ENCODE measurements at regions not wholly inside any gene's neighbourhood (a gene's known extent, or its start where the extent isn't known, plus 50 kb on each side); places are given as distances from the start of the nearest gene placed in this dataset.

DNA sequence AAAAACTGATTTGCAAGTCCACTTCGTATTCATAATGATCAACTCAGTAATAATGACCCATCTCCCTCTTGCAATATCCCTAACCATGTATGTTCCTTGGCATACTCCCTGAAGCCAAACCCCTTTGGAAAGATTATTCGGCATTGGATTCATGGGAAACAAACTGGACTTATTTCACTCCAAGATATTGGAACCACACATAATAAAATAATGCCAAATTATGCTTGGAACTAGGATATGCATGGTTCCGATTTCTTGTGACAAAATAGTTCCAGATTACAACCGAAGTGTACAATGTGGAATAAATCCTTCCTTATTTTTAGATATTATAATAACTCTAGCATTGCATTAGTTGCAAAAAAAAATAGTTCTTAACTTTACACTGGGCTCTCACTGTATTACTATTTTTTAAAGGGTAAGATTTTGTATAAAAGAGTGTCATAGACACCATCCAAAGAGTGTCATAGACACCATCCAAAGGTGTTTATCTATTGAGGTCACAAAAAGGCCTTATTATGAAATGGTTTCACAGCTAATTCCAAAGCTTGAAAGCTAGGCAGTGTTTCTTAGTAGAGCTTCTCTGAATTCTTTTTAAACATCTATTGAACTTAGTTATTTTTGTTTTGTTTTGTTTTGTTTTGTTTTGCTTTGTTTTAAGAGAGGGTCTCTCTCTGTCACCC, 410.9 kb upstream of the JARID2 start:
- DNase-seq (ENCODE audit: low read depth in 2 of 2): no peak

DNA sequence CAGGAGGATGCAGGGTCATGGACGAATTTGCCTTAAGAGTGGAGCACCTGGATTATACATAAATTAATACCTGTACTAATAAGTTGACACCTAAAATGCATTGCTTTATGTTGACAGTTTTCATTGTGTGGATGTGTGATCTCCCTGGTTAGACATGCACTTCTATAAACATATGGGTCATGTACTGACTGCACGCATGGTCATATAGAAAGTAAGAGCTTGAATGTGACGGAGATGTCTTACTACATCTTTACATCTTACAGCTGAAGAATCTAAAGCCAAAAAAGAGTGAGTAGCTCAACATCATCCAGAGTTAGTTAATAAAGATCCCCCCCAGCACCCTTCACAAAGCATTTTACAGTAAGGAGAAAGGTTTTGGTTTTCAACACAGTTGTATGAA, 408.4 kb upstream of the JARID2 start:
- no peak for DNase-seq (ENCODE audit: low read depth in 2 of 2)

DNA sequence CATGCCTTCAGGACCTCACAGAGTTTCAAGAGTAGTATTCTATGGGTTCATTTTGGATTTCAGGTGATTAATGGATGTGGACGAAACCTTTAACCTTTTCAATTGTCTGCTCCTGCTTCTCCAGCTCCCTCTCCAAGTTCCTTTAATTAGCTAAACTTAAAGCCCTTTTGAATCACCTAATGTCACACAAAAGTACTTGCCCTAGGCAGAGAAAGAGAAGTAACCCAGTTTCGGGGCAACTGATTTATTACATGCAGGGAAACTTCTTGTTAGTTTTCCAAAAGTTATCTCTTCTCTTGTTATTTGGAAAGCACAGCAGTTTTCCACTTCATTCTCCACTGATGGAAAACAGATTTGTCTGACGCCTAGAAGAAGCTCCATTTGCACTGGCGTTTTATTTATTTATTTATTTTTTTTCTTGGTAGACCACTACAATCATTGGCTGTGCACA, 407.7 kb upstream of the JARID2 start:
- DNase-seq (ENCODE audit: low read depth in 2 of 2): no peak

- DNase-seq (ENCODE audit: low read depth in 2 of 2): no peak
Observed at GRCh38 chr6:14841901-14842421, 403.9 kb upstream of the JARID2 start.

GRCh38 chr6:14844411-14844810, 401.5 kb upstream of the JARID2 start:
- DNase-seq (ENCODE audit: low read depth in 2 of 2): no peak

GRCh38 chr6:14848019-14848418, 397.9 kb upstream of the JARID2 start:
- no peak for DNase-seq (ENCODE audit: low read depth in 2 of 2)

GRCh38 chr6:14849185-14849584, 396.7 kb upstream of the JARID2 start:
- DNase-seq (ENCODE audit: low read depth in 2 of 2): no peak

- no peak for DNase-seq (ENCODE audit: low read depth in 2 of 2)
Observed at GRCh38 chr6:14851281-14851680, 394.6 kb upstream of the JARID2 start.

GRCh38 chr6:14852375-14852774, 393.5 kb upstream of the JARID2 start:
- no peak for DNase-seq (ENCODE audit: low read depth in 2 of 2)

DNA sequence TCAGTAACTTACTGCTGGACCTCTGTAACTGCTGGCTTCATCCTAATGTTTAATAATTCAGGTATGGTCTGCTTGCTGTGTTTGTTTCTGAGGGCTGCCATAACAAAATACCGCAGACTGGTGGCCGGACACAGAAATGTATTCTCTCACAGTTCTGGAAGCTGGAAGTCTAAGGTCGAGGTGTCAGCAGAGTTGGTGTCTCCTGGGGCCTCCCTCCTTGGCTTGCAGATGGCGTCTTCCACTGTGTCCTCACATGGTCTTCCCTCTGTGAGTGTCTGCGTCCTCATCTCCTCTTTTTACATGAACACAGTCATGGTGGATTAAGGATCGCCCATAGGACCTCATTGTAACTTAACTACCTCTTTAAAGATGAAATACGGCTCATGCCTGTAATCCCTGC, 389.7 kb upstream of the JARID2 start:
- DNase-seq (ENCODE audit: low read depth in 2 of 2): no peak

GRCh38 chr6:14857001-14857400, 388.9 kb upstream of the JARID2 start:
- DNase-seq (ENCODE audit: low read depth in 2 of 2): no peak

DNA sequence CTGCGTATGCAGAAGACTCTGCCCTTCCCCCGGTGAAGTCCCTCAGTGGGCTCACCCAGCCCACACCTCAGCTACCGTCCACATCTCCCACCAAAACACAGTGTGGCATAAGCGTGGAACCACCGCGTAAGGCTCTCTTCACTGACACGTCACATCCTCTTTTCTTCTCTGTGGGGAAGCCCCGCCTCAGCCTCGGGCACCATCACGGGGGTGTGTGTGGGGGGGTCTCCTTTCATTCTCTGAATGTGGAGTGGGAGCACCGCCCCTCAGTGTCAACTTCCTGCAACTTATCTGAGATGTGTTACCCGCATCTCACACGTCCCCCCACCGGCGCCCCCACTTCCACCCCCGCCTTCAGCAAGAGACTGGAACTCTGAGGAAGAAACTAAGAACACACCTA, 388.4 kb upstream of the JARID2 start:
- DNase-seq (ENCODE audit: low read depth in 2 of 2): peak; percentile 64 to 69

- no peak for DNase-seq (ENCODE audit: low read depth in 2 of 2)
Observed at GRCh38 chr6:14858808-14859207, 387.1 kb upstream of the JARID2 start.

- no peak for DNase-seq (ENCODE audit: low read depth in 2 of 2)
Observed at GRCh38 chr6:14860774-14861173, 385.1 kb upstream of the JARID2 start.

GRCh38 chr6:14861491-14861943, 384.4 kb upstream of the JARID2 start:
- DNase-seq (ENCODE audit: low read depth in 2 of 2): no peak

DNA sequence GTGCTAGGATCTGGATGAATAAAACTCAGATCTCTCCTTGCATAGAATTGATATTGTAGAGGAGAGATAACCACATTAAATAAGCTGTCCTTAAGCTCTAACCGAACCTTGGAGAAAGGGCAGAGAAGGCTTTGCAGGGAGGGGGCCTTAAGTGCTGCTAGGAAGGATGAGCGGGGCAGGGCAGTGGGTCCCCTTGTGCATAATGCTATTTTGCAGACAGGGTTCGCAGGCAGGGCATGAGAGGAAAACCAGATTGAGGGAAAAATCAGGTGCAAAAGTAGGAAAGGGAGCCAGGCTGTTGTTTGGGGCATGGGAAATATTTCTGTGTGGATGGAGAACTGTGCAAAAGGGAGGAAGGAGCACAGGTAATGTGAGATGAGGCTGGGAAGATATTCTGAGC, 383.0 kb upstream of the JARID2 start:
- no peak for DNase-seq (ENCODE audit: low read depth in 2 of 2)

- no peak for DNase-seq (ENCODE audit: low read depth in 2 of 2)
Observed at GRCh38 chr6:14863902-14864850, 381.7 kb upstream of the JARID2 start.

- DNase-seq (ENCODE audit: low read depth in 2 of 2): no peak
Observed at GRCh38 chr6:14865531-14866100, 380.3 kb upstream of the JARID2 start.

- no peak for DNase-seq (ENCODE audit: low read depth in 2 of 2)
Observed at GRCh38 chr6:14867802-14868201, 378.1 kb upstream of the JARID2 start.

DNA sequence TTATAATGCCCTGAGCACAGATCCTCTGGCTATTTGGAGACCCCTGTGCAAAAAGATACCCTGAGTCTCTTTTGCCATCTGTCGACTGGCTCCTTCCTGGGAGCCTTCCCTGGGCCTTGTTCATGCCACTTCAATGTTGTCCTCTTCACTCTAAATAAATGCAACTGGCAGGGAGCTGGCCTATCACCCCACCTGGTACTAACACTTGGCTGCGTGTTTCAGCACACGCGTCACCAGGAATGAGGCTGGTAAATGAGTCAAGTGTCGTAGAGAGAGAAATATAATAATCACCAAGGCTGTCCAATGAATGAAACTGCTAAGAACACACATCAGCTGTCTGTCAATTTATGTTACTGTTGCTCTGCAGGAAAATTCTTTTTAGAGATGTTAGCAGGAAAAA, 374.6 kb upstream of the JARID2 start:
- DNase-seq (ENCODE audit: low read depth in 2 of 2): no peak

DNA sequence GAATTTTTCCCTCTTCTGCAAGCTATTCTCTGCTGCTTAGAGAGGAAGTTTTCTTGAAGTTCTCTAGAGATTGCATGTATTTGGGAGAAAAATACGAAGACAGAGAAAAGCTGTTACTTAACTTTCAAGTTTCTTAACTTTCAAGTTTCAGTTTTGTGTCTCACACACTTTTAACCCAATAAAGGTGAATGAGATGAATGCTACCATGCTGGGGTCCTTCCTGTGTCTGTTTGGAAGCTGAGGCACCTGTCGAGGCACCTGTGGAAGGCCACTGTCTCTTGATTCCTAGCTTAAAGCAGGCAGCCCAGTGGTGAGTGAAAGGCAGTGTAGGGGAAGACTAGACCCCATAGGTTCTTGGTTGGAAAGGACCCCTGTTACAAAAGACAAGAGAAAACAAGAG, 372.8 kb upstream of the JARID2 start:
- DNase-seq (ENCODE audit: low read depth in 2 of 2): no peak

GRCh38 chr6:14873781-14874441, 372.0 kb upstream of the JARID2 start:
- DNase-seq (ENCODE audit: low read depth in 2 of 2): no peak

Measured in stimulated activated CD8-positive, alpha-beta memory T cell treated with anti-CD3 and anti-CD28 coated beads, Interleukin-2, amount 100 ng/mL, for 1 hour (primary cell).